Coronary artery (tissue), 2 donors: ENCODE measurements at regions not wholly inside any gene's neighbourhood (a gene's known extent, or its start where the extent isn't known, plus 50 kb on each side); places are given as distances from the start of the nearest gene placed in this dataset.

ENCODE experiments used
- DNase-seq: peaks from one replicate; pipeline ENCODE4 v3.0.0-alpha.2; 2017; ENCODE audit warnings: low spot score
- H3K27ac ChIP-seq, 2 donors: fragments of 200-600 bp; sonication (generic); one replicate each; pipeline ENCODE4 v1.5.1; 2016 to 2019
- H3K4me3 ChIP-seq: fragments of 200-600 bp; sonication (generic); 2 replicates; pipeline ENCODE4 v1.5.1; 2016; ENCODE audit warnings: mild to moderate bottlenecking, moderate library complexity
- TF ChIP-seq, protein P1 (sequence below): fragments of 200-600 bp; sonication (generic); IDR thresholded peaks from one replicate; pipeline ENCODE4 v1.5.1; 2019; ENCODE audit warnings: antibody characterized with exemption

GRCh38 chr2:6310256-6311215 lies 555.2 kb downstream of the CMPK2 start:
- Histone ChIP-seq H3K4me3 (no peak overlapping the region), H3K27ac (no peak overlapping the region)
- DNase-seq, result no peak
- TF ChIP-seq, protein P1, sequence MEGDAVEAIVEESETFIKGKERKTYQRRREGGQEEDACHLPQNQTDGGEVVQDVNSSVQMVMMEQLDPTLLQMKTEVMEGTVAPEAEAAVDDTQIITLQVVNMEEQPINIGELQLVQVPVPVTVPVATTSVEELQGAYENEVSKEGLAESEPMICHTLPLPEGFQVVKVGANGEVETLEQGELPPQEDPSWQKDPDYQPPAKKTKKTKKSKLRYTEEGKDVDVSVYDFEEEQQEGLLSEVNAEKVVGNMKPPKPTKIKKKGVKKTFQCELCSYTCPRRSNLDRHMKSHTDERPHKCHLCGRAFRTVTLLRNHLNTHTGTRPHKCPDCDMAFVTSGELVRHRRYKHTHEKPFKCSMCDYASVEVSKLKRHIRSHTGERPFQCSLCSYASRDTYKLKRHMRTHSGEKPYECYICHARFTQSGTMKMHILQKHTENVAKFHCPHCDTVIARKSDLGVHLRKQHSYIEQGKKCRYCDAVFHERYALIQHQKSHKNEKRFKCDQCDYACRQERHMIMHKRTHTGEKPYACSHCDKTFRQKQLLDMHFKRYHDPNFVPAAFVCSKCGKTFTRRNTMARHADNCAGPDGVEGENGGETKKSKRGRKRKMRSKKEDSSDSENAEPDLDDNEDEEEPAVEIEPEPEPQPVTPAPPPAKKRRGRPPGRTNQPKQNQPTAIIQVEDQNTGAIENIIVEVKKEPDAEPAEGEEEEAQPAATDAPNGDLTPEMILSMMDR, result no peak

DNA sequence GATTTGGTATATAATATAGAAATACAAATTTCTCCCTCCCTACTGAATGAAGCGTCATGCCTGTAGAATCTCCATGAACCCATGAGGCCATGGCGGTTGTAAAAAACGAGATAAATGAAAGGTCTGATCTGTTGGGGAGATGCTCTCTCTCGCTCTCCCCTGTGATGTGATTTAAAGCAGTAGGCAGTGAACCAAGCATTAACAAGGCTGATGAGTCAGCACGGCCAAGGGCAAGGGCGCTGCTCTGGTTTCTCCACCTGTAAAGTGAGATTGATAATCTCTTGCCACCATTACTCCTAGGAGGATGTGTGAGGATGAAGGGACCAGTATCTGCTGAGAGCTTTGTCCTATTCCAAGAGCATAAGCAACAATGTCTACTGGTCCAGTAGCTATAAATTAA lies 553.3 kb downstream of the CMPK2 start:
- H3K4me3 ChIP-seq, result no peak overlapping the region
- TF ChIP-seq, protein P1, result no peak
- no peak overlapping the region for H3K27ac ChIP-seq

GRCh38 chr2:6314218-6314960 lies 551.3 kb downstream of the CMPK2 start:
- Histone ChIP-seq H3K27ac (no peak overlapping the region), H3K4me3 (no peak overlapping the region)
- no peak for DNase-seq
- TF ChIP-seq, protein P1, result no peak

More for the DNA sequence above, 553.3 kb downstream of the CMPK2 start:
- no peak for DNase-seq

GRCh38 chr2:6325616-6326015 lies 540.1 kb downstream of the CMPK2 start:
- Histone ChIP-seq H3K27ac (no peak overlapping the region), H3K4me3 (no peak overlapping the region)
- TF ChIP-seq, protein P1, result no peak
- no peak for DNase-seq

GRCh38 chr2:6326958-6327357 lies 538.7 kb downstream of the CMPK2 start:
- no peak overlapping the region for H3K4me3 ChIP-seq
- H3K27ac ChIP-seq, result no peak overlapping the region
- DNase-seq, result no peak
- TF ChIP-seq, protein P1, result no peak

DNA sequence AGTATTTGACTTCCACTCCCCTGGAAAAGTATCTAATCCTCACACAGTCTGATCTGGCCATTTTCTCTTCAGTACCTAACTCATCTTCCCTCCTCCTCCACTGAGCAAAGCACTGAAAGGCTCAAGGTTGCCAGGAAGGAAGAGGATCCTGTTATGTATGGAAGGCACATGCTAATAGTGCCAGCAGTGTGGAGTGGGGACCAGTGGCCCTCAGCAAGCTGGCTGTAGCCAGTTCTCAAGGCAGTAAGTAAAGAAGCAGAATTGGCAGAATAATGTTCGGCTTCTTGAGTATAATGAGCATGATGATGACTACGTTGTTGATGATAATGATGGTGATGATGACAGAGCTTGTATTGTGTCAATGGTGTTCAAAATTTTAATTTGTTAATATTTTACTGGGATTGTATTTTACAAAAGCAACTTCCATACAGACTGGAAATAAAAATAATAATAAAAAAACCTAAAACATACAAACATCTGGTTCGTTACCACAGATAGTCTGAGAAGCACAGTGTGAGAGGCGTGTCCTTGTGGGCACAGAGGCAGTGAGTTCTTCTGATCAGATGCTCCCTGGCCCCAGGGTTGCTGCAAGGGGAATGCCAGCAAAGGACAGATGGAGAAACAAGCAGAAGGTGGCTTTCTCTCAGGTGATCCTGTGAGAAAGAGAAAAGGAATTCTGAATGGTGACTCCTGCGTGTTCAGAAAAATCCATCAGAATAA lies 528.8 kb downstream of the CMPK2 start:
- TF ChIP-seq, protein P1, result no peak
- Histone ChIP-seq H3K27ac (no peak overlapping the region), H3K4me3 (no peak overlapping the region)
- DNase-seq, result no peak
